PC-9 (cell line): ENCODE measurements at regions not wholly inside any gene's neighbourhood (a gene's known extent, or its start where the extent isn't known, plus 50 kb on each side); places are given as distances from the start of the nearest gene placed in this dataset.

Experiments
- EZH2 ChIP-seq: fragments of 200-600 bp; sonication (generic); IDR thresholded peaks from 2 replicates; pipeline ENCODE4 v1.8.0; 2017; ENCODE audit warnings: antibody characterized with exemption, low read depth
- TF ChIP-seq, protein P1 (sequence below): fragments of 200-600 bp; sonication (generic); conservative IDR thresholded peaks from 2 replicates; pipeline ENCODE4 v1.6.1; 2017; ENCODE audit warnings: mixed run types, antibody characterized with exemption, mild to moderate bottlenecking, moderate library complexity

DNA sequence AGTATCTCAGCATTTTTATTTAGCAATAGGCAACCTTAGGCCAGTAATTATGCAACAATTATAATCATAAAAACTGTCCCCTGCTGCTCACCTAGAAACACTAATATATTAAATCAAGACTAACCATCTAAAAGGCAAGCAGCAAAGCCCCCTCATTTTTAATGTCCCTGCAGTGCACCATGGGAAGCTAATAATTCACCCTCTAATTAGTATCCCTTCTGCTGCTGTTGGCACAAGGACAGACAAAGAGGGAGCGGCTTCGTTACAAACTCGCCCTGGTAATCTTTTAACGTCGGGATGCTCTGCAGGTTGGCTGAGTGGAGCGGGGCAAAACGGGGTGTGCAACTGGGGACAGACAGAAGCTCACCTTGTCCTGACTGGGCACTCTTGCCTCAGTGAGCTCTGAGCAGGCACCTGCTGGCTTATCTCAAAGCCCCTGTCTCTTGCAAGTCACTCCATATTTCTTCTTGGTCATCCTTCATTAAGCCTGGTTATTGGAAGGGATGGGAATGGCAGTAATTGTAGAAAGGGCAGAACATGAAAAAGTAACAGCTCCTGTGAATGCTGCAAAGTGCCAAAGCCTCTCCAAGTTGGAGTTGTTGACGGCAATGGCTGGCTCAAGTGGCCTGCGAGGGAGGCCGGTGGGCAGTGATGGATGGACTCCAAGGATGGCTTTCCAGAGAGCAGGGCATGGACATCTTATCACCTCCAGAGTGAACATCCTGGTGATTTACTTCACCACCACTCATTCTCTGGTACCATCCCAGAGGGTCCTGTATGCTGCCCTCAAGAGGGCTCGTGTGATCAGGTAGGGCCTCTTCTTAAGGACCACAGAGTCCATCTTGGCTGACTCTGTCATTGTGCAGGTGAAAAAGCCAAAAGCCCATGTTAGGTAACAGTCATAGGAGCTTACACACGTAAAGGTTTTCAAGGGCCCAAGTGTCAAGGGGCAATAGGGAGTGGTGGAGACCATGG is 219.6 kb upstream of the N4BP1 start:
- TF ChIP-seq, protein P1, sequence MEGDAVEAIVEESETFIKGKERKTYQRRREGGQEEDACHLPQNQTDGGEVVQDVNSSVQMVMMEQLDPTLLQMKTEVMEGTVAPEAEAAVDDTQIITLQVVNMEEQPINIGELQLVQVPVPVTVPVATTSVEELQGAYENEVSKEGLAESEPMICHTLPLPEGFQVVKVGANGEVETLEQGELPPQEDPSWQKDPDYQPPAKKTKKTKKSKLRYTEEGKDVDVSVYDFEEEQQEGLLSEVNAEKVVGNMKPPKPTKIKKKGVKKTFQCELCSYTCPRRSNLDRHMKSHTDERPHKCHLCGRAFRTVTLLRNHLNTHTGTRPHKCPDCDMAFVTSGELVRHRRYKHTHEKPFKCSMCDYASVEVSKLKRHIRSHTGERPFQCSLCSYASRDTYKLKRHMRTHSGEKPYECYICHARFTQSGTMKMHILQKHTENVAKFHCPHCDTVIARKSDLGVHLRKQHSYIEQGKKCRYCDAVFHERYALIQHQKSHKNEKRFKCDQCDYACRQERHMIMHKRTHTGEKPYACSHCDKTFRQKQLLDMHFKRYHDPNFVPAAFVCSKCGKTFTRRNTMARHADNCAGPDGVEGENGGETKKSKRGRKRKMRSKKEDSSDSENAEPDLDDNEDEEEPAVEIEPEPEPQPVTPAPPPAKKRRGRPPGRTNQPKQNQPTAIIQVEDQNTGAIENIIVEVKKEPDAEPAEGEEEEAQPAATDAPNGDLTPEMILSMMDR, result no peak
- TF ChIP-seq EZH2, result no peak
